GM18868 (cell line): ENCODE measurements at regions not wholly inside any gene's neighbourhood (a gene's known extent, or its start where the extent isn't known, plus 50 kb on each side); places are given as distances from the start of the nearest gene placed in this dataset.
"Not testable (repeated sequence)": the region's sequence is repeated elsewhere in the genome, so short reads cannot be mapped to it uniquely, and the experiment has no call there.

Source experiments
- ATAC-seq: cut with Tn5 transposase; IDR thresholded peaks from one replicate; pipeline ENCODE4 v1.9.1; 2021; ENCODE audit warnings: mild to moderate bottlenecking, moderate library complexity; ENCODE audit not compliant: unreplicated experiment

DNA sequence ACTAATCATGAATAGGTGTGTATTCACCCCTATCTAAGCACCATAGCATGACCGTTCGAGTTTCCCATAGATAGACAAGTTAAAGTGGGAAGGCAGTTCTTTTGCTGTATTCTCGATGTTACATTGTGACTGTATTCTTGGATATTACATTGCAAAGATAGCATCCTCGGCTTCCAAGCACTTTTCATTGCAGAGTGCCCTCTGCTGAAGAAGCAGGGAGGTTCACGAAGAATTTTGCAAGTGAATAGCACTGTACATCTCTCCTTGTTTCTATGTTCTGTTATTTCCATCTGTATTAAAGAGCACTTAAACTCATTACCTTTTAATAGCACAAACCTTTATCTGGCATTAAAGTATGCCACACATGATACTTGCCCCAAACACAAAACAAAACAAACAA lies 426.7 kb upstream of the ARX start:
- ATAC-seq: no peak

DNA sequence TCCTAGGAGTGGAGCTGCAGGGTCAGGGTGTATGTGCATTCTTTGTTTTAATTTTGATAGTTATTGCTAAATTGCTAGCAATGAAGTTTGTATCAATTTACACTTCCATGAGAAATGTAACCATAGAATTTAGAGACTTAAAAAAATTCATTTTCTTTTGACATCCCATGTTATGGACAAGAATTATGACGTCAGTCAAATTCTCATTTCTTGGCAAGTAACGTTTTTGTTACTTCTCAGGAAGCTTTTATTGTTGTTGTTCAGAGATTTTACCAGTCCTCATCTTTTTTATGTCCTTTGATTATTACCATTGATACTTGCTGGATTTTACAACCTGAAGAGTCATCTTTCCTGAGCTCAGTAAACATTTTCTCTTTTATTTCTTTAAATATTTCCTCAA lies 417.5 kb upstream of the ARX start:
- no peak for ATAC-seq

DNA sequence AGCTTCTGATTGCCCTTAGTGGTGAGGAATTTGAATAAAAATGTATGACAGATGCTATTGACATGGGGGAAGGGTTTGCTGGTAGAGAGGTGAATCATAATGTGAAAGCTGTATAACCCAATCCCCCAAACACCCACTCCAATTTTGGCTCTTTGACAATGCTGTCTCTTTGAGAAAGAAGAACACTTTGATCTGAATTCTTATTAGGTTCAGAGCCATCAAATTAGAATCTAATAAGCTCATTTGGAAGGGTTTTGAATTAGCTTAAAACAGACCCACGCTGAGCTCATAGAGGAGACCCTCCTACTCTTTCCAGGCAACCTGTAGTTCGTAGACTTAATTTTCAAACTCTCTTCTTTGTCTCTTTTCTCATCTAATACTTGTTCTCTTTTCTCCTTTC lies 416.6 kb upstream of the ARX start:
- ATAC-seq: no peak

DNA sequence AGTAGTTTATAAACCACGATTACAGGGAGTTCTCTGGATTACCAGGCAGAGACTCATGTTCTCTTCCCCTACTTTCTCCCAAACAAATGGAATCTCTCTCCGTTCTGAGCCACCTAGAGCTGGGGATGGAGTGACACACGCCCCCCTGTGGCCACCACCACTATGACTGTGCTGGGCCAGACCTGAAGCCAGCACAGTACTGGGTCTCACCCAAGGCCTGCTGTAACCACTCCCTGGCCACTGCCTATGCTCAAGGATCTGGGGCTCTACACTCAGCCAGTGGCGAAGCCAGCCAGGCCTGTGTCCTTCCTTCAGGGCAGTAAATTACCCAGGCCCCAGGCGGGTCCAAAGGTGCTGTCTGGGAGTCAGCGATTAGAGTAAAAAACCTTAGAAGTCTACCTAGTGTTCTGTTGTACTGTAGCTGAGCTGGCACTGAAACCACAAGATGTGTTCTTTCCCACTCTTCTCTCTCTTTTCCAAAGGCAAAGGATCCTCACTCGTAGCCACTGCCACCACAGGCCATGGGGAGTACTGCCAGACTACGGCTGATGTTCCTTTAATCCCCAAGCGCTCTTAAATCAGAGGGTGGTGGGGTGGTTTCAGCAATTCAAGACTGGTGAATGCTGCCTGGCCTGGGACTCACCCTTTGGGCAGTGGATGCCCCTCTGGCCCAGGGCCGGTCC lies 412.2 kb upstream of the ARX start:
- no peak for ATAC-seq

DNA sequence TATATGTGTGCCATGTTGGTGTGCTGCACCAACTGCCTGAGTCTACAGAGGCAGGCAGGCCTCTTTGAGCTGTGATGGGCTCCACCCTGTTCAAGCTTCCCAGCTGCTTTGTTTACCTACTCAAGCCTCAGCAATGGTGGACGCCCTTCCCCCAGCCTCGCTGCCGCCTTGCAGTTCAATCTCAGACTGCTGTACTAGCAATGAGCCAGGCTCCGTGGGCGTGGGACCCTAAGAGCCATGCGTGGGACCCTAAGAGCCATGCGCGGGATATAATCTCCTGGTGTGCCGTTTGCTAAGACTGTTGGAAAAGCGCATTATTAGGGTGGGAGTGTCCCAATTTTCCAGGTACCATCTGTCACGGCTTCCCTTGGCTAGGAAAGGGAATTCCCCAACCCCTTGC lies 388.4 kb upstream of the ARX start:
- ATAC-seq: not testable (repeated sequence)

DNA sequence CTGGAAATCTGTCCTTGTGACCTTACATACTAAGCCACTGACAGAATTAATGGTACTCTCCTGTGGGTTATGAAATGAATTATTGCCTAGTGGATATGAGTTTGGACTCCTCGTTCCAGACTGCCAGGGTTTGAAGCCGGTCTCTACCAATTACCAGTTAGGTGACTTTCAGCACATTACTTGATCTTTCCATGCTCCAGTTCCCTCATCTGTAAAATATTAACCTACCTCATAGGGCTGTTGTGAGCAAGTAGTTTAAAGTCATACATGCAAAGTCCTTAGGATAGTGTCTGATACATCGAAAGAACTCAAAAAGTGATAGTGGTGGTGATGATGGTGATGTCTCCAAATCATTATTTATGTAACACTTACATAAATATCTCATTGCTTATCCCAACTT lies 373.5 kb upstream of the ARX start:
- ATAC-seq: no peak

DNA sequence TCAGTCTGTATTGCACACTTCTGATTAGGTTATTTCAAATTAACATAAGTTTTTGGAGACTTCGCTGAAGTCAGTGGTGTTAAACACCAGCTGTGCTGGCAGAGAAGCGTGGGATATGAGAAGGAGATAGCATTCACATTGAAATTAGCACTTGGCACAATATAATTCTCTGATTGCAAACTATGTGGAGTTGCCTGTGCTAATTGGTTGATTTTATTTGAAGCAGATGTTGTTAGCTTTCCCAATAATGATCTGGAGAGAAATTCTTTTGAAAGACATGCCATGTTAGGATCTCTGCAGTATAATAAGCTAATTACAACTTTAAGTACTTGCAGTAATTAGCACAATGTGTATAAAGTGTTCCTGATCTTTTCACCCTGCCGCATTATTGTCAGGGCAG lies 367.4 kb upstream of the ARX start:
- ATAC-seq: no peak

DNA sequence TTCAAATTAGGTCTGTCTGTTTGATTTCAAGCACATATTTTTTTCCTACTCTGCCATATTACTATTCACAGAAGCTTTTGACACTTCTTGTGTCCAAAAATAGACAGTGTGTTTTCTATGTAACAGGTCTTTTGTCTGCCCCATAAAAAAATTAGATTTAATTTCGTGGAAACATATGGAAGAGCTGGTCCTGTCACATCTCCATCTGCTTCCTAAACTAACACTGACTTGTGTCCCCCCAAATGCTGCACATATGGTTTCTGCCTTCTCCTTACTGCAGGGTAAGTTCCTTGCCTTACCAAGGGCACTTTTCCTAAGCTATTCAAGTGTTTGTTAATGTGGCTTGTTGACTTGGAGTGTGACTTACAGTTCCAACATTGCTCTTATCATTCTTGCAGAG lies 340.7 kb upstream of the ARX start:
- no peak for ATAC-seq

DNA sequence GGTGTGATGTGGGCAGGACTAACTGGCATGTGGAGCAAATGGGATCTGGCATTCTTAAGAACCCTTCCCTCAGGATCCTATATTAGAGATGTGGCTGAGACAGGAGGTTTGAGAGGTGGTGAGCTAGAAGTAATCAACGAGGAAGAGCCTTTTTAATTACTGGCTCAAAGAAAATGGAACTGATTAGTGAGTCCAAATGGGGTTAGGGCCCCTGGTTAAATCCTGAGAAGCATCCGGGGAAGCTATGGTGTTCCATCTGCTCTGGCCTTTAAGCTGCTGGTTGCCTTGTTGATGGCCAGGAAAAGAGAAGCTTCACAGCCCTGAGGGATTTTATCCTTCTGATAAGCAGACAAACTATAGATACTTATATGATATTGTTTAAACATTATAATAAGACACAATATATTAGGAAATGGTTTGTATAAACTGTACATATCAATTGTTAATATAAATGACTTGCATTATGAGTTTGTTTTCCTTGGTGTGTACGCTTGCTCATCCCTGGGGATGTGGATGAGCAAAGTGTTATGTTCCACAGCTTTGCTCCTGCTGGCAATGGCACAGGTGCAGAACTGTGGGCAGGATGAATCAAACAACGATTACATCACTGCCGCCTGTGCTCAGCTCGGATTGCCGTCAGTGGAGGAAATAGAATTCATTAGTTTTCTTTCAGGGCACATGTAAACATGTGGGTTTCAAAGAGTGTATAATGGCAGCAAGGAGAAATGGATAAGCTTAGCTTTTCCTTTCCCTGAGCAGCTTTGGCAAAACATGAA lies 328.6 kb upstream of the ARX start:
- no peak for ATAC-seq

DNA sequence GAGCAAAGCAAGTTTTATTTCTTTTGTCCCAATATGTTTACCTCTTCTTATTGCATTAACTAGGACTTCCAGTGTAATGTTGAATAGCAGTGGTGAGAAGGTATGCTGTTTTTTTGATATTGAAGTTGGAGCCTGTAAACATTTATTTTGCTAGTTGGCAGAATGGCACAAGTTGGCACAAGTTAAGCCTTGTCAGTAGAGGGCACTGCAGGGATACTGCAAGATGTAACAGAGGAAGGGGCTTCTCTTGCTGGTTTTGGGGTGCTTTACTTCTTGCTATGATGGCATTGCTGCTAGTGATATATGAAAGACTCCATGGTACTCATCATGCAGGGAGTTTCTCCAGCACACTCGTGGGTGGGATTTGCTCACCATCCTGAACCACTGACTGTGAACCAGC lies 327.3 kb upstream of the ARX start:
- no peak for ATAC-seq

DNA sequence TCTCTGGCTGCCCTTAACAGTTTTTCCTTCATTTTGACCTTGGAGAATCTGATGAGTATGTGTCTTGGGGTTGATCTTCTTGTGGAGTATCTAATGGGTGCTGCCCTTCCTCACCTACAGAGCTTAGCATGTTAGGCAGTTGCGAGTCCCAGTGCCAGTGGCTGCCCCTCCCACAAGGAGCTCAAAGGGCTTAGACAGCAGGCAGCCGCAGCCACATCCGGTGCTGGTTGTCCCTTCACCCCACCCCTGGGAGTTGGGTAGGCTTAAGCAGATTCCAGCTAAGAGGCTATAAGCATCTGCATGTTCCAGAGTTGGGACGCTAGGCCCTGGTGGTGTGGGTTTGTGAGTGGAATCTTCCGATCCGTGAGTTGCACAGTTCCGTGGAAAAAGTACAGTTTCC lies 322.1 kb upstream of the ARX start:
- ATAC-seq: no peak

DNA sequence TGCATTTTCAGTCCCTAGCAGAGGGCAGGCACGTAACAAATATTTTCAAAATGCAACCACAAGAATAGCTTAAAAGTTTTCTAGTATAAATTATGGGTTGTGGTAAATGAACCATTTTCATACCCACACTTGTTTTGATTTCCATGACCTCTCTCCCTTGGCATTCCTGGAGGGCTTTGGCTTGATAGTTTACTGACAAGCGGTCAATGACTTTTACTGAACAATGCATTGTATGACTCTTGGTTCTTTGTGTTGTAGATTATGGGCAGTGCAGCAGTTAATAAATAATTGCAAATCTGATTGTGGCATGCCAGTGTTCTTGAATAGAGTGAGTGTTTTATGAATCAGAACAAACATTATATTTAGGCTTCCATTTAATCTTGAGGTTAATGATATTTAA lies 285.2 kb upstream of the ARX start:
- no peak for ATAC-seq

DNA sequence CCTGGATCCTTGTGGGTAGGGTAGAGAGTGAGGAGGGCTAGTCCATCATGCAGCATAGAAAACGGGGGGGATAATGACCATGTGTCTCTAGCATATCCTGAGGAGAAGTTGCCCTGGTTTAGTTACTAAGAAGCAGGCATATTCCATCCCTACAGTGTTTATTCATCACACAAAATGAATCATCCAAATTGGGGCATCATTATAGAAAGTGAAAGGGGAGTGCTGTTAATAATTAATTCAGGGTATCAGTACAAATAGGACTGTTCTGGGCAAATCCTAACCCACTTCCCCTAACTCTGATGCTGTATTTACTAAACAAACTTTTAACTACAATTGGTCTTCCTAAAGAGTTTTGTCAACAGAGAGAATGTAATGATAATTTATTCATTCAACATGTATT lies 281.1 kb upstream of the ARX start:
- ATAC-seq: no peak

DNA sequence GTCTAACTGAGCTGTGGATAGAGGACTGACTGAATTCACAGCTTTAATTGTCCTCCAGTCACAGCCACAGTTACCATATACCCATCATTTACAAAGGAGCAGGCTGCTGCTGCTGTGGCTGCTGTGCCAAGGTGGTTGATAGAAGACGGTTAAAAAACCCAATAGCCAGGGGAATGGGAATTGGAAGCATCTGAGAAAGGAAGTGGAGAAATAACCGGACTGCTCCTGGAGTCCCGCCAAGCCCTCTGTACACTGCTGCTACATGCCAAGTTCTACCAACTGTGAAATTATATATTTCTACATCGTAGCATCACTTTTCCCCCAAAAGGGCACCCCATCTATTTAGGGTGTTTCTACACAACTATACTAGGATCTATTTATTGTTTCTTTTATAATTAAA lies 279.7 kb upstream of the ARX start:
- no peak for ATAC-seq

DNA sequence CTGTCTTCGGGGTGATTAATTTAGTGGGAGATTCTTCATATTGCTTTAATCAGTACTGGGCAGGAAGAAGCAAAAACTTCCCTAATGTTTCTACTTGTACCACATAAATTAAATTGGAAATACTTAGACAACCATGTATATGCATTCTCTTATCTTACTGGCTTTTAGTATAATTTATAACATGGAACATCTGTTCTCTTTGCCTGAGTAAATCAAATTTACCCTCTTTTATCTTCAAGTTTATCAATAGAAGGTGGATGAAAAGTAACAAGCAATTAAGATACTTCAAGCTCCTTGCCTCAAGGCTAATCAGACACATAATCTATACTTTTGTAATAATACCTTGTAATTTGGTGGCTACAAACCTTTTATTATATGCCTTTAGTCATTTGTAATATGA lies 274.4 kb upstream of the ARX start:
- ATAC-seq: no peak

DNA sequence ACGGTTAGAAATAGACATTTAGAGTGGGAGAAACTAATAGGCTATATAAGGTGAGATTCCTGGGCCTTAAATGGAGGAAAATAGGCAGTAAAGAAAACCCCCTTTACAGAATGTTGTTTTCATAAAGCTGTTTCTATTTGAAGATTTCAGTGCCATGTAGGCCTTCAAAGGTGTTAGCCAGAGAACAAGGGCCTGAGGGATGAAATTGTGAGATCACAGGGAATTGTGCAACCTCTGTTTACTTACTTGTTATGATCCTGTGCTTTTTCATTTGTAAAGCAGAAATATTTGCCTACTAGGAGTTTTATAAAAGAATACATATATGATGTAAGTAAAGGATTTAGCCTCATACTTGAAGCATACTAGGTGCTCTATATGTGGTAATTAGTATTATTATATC lies 272.9 kb upstream of the ARX start:
- no peak for ATAC-seq

DNA sequence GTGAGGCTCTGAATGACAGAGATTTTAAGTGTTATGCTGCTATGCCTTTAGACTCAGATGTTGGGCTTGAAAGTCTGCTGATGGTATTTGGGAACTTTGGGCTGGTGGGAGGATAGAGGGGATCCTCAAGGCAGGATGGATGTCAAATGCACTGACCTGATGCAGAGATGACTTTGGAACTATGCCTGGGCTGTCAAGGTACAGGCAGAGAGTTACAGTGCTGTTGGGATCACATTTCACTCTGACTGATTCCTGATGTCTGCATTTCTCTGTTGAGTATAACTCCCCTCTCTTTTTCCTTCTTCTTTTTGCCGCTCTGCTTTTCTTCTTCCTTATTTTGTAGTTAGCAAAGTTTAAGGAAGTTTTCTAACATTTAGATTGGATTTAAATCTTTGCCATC lies 271.8 kb upstream of the ARX start:
- ATAC-seq: no peak

DNA sequence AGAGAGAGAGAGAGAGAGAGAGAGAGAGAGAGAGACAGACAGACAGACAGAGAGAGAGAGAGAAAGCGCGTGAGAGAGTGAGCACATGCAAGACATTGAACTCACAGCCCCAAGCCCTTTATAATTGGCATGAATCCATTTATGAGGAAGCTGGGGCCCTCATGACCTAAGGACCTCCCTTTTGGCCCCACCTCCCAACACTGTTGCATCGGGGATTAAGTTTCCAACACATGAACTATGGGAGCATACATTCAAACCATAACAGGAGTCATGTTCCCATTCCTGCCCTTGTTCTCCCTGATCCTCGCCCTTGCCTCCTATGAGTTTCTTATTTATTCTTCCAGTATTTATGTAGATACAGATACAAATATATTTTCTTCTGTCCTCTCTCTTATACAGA lies 269.8 kb upstream of the ARX start:
- ATAC-seq: no peak

DNA sequence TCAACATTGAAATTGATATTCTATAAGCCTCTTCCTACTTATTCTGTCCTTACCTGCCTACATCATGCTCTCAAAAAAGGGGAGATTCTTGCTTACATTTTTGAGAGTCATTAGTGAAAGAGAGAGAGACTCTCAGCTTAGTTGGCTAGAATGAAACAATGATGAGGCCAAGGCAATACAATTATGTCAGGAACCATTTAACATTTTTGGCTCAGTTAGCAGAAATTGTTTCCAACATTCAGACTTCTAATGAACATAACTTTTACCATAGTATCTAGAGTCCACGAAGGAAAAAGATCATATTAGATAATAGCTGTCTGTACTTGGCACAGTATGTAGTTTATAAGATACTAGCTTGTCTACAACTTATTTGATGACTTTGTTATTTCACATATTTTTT lies 263.7 kb upstream of the ARX start:
- no peak for ATAC-seq

DNA sequence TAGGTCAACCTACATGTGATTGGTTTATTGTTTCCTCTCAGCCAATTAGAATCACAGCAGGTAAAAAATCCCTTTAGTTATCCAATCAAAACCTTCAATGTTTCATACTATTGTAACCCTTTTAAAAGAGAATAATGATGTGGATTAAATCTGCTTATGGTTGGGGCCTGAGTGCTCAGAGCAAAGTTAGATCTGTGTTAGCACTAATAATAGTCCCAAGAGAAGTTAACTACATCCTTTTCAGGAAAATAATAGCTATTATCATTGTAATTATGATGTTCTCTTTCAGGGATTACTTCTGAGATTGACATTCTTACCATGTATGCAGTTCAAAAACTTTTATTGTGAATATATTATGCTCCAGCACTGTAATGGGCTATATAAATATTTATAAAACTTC lies 262.6 kb upstream of the ARX start:
- no peak for ATAC-seq

DNA sequence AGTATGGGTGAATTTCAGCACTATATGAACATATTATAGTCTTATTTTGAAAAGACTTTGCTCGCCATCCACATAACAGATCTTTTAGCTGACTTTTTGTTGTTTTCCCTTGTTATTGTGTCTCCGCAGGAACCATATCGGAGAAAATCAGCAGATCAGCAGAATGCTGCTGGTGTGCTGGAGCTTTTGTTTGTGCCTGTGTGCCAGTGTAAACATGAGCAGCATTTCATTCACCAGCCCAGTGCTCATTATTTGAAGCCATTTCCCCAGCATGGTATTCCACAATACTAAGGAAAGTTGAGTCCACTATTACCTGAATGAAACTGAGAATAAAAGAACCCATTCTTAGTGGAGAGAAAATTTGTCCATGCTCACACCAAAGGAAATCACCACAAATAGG lies 261.8 kb upstream of the ARX start:
- no peak for ATAC-seq

DNA sequence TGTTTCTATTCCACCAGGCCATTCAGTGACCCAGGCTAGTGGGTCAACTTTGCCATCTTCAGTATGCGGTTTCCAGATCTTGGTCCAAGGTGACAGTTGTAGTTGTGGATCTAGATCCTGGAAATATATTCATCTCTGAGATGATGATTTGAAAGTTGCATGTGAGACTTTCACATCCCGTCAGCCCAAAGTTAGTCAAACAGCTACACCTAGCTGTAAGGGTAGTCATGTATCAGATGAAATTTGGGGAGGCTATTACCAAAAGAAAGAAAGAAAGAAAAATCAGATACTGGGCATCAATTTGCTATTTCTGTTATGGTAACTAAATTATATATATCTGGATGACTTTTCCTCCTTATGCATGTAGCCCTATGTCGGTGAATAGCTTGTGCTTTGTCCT lies 259.4 kb upstream of the ARX start:
- no peak for ATAC-seq

DNA sequence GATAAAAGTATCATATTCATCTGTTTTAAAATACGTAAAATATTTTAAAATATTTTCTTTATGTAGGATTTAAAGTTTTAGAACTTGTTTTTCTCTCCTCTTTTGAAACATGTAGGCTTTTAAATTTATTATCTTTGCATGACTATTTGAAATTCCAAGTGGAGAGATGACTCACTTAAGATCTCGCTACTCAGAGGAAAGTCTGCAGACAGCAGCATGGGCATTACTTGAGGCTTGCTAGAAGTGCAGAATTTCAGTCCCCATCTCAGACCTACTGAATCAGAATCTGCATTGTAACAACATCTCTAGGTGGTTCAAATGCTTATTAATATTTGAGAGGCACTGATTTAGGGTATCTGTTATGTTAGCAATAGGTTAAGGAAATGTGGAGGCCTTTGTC lies 225.7 kb upstream of the ARX start:
- ATAC-seq: no peak
